ENCODE measurements at regions not wholly inside any gene's neighbourhood (a gene's known extent, or its start where the extent isn't known, plus 50 kb on each side); places are given as distances from the start of the nearest gene placed in this dataset.

- TF ChIP-seq, protein P1, sequence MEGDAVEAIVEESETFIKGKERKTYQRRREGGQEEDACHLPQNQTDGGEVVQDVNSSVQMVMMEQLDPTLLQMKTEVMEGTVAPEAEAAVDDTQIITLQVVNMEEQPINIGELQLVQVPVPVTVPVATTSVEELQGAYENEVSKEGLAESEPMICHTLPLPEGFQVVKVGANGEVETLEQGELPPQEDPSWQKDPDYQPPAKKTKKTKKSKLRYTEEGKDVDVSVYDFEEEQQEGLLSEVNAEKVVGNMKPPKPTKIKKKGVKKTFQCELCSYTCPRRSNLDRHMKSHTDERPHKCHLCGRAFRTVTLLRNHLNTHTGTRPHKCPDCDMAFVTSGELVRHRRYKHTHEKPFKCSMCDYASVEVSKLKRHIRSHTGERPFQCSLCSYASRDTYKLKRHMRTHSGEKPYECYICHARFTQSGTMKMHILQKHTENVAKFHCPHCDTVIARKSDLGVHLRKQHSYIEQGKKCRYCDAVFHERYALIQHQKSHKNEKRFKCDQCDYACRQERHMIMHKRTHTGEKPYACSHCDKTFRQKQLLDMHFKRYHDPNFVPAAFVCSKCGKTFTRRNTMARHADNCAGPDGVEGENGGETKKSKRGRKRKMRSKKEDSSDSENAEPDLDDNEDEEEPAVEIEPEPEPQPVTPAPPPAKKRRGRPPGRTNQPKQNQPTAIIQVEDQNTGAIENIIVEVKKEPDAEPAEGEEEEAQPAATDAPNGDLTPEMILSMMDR (IDR thresholded peaks at IDR 0.05; ENCODE audit: borderline replicate concordance, extremely low read depth, low read length, poor library complexity, severe bottlenecking), result no peak
- TF ChIP-seq EZH2 (IDR thresholded peaks at IDR 0.05; ENCODE audit: borderline replicate concordance, low read depth, low read length, severe bottlenecking), result no peak
These were observed 647.2 kb downstream of the BNC2 start for GRCh38 chr9:16223074-16223871.

All from DND-41 (cell line).